OCI-LY3 (cell line): ENCODE measurements at regions not wholly inside any gene's neighbourhood (a gene's known extent, or its start where the extent isn't known, plus 50 kb on each side); places are given as distances from the start of the nearest gene placed in this dataset.
A peak's percentile ranks its signal among the peaks of the same experiment; 100 is the strongest.

Experiments used
- H2AFZ ChIP-seq: fragments of 200-600, 300-600 bp; shearing (Covaris generic); 2 replicates; pipeline ENCODE4 v1.6.0; 2014; ENCODE audit warnings: antibody characterized with exemption, low read depth, low read length
- H3K27ac ChIP-seq: fragments of 200-600, 300-600 bp; sonication (generic); 2 replicates; pipeline ENCODE4 v1.5.1; 2014; ENCODE audit warnings: mild to moderate bottlenecking, low read length, moderate library complexity, mixed read lengths
- H3K27me3 ChIP-seq: fragments of 200-600, 300-600 bp; sonication (generic); 2 replicates; pipeline ENCODE4 v1.6.1; 2014; ENCODE audit warnings: low read depth, low read length, mixed read lengths
- H3K36me3 ChIP-seq: fragments of 200-600, 300-600 bp; sonication (generic); replicated peaks from 2 replicates; pipeline ENCODE3; 2014; ENCODE audit warnings: low read depth, low read length, mixed read lengths
- H3K4me1 ChIP-seq: fragments of 300-600, 200-600 bp; sonication (generic); 2 replicates; pipeline ENCODE4 v1.6.1; 2014; ENCODE audit warnings: low read length, mixed read lengths
- H3K4me2 ChIP-seq: fragments of 200-600, 300-600 bp; sonication (generic); 2 replicates; pipeline ENCODE4 v1.6.1; 2014; ENCODE audit warnings: low read length, mixed read lengths
- H3K4me3 ChIP-seq: fragments of 300-600, 200-600 bp; sonication (generic); 2 replicates; pipeline ENCODE4 v1.5.1; 2014; ENCODE audit warnings: antibody characterized with exemption, mild to moderate bottlenecking, low read length, moderate library complexity
- H3K79me2 ChIP-seq: fragments of 300-600, 200-600 bp; shearing (Covaris generic); 2 replicates; pipeline ENCODE4 v1.6.1; 2014; ENCODE audit warnings: mild to moderate bottlenecking, low read length, mixed read lengths
- H3K9ac ChIP-seq: fragments of 300-600, 200-600 bp; shearing (Covaris generic); 2 replicates; pipeline ENCODE4 v1.6.0; 2014; ENCODE audit warnings: mild to moderate bottlenecking, low read length, moderate library complexity
- H3K9me3 ChIP-seq: fragments of 200-600, 300-600 bp; shearing (Covaris generic); 2 replicates; pipeline ENCODE4 v1.6.1; 2014; ENCODE audit warnings: low read length, mixed read lengths; ENCODE audit not compliant: insufficient read depth
- H4K20me1 ChIP-seq: fragments of 200-600, 300-600 bp; sonication (generic); 2 replicates; pipeline ENCODE4 v1.6.1; 2016; ENCODE audit warnings: low read length, mixed read lengths; ENCODE audit not compliant: insufficient read depth
- EZH2phosphoT487 ChIP-seq: fragments of 200-600 bp; shearing (Covaris generic); IDR thresholded peaks from 2 replicates; pipeline ENCODE4 v1.6.1; 2018; ENCODE audit warnings: antibody characterized with exemption, mixed run types, low read depth
- TF ChIP-seq, protein P1 (sequence below): fragments of 200-600, 300-600 bp; sonication (generic); IDR thresholded peaks from 2 replicates; pipeline ENCODE4 v1.5.1; 2014; ENCODE audit warnings: antibody characterized with exemption, low read length, low read depth

DNA sequence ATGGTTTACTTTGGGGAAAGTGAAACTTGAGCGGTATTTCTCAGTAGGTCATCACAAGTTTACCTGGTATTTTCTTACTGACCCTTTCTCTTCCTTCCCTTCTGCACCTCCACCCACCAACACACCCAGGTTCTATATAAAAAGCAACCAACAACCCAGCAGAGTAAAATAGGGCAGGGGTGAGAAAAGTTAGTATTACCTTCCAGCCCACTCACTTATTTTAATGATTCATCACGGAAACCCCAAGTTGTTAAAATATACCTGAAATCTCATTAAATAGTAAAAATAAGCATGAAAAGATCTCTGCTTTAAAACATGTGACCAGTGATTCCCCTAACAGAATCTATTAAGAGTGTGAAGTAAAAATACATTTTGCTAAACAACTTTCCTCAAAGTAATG is 306.1 kb downstream of the ZEB2 start:
- no peak overlapping the region for H2AFZ ChIP-seq
- TF ChIP-seq EZH2phosphoT487: no peak
- TF ChIP-seq, protein P1, sequence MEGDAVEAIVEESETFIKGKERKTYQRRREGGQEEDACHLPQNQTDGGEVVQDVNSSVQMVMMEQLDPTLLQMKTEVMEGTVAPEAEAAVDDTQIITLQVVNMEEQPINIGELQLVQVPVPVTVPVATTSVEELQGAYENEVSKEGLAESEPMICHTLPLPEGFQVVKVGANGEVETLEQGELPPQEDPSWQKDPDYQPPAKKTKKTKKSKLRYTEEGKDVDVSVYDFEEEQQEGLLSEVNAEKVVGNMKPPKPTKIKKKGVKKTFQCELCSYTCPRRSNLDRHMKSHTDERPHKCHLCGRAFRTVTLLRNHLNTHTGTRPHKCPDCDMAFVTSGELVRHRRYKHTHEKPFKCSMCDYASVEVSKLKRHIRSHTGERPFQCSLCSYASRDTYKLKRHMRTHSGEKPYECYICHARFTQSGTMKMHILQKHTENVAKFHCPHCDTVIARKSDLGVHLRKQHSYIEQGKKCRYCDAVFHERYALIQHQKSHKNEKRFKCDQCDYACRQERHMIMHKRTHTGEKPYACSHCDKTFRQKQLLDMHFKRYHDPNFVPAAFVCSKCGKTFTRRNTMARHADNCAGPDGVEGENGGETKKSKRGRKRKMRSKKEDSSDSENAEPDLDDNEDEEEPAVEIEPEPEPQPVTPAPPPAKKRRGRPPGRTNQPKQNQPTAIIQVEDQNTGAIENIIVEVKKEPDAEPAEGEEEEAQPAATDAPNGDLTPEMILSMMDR: no peak

DNA sequence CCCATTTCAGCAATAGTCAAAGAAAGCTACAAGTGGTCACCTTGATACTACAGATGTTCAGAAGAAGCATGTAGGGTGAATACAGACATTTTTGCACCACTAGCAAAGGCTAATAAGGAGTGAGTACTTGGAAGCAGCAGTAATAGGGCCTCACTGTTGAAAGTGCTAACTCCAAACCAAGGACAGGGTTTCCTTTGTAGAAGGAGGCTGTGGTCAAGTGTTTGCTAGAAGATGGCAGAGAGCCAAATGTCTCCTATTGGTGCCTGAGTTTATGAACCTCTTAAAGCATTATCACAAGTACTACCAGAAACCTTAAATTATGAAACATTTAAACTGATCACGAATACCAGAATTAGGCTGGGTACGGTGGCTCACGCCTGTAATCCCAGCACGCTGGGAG is 308.1 kb downstream of the ZEB2 start:
- H3K4me3 ChIP-seq: no peak overlapping the region
- no peaks in the 10 kb centered on the region for H3K27me3 ChIP-seq
- H3K4me2 ChIP-seq: no peak overlapping the region
- no peaks in the 10 kb centered on the region for H4K20me1 ChIP-seq
- H3K4me1 ChIP-seq: peaks cover 25% of the 10 kb centered on the region
- H3K36me3 ChIP-seq: peaks cover 12% of the 10 kb centered on the region
- H3K9ac ChIP-seq: no peak overlapping the region
- H2AFZ ChIP-seq: no peak overlapping the region
- TF ChIP-seq, protein P1: no peak
- TF ChIP-seq EZH2phosphoT487: no peak
- H3K27ac ChIP-seq: no peak overlapping the region
- H3K79me2 ChIP-seq: no peaks in the 10 kb centered on the region
- no peaks in the 10 kb centered on the region for H3K9me3 ChIP-seq

More for the DNA sequence above, 306.1 kb downstream of the ZEB2 start:
- peak overlapping the region; percentile 38 for H3K4me2 ChIP-seq
- no peak overlapping the region for H3K27ac ChIP-seq
- no peaks in the 10 kb centered on the region for H4K20me1 ChIP-seq
- H3K4me3 ChIP-seq: 0 out of 2 replicates have a peak overlapping the region, but pooled peaks have one; percentile 5
- H3K79me2 ChIP-seq: no peaks in the 10 kb centered on the region
- H3K36me3 ChIP-seq: peaks cover 8% of the 10 kb centered on the region
- no peak overlapping the region for H3K9ac ChIP-seq
- peaks cover 24% of the 10 kb centered on the region for H3K4me1 ChIP-seq
- no peaks in the 10 kb centered on the region for H3K27me3 ChIP-seq
- no peaks in the 10 kb centered on the region for H3K9me3 ChIP-seq

DNA sequence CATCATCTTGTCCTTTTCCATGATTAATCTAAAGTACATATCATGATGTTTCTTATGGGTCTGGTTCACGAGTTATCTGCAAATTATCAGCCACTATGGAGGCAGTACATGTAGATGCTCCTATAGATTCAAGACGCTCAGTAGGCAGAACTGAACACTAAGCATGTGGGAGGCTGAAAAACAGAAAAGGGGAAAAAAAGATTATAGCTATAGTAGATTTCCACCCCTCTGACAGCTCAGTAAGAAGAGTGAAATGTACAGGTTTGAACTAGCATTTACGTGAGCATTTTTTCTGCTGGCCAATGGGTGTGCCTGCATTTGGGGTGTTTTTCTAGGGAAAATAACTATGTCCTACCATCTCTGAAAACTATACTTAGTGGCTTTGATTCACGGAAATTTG is 308.9 kb downstream of the ZEB2 start:
- Histone ChIP-seq H3K36me3 (peaks cover 12% of the 10 kb centered on the region), H3K4me3 (no peak overlapping the region), H3K79me2 (no peaks in the 10 kb centered on the region), H4K20me1 (no peaks in the 10 kb centered on the region), H3K9me3 (no peaks in the 10 kb centered on the region), H3K4me2 (no peak overlapping the region), H3K4me1 (peaks cover 17% of the 10 kb centered on the region), H2AFZ (no peak overlapping the region), H3K27ac (no peak overlapping the region), H3K9ac (no peak overlapping the region), H3K27me3 (no peaks in the 10 kb centered on the region)
- TF ChIP-seq, protein P1: no peak
- TF ChIP-seq EZH2phosphoT487: no peak

DNA sequence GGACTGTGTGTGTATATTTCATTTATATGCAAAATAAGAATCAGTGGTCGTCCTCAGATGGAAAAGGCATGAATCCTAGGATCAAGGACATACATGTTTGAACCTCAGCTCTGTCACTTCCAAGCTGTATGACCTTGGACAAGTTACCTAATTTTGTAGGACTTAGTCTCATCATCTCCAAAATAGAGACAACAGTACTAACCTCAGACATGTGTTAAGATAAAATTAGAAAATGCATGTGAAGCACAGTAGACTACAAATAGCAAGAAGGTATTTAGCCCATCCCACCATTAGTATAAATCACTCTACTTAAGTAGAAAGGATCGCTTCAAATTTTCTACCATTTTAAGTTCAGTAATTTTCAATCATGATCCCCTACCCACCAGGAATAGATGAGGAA is 309.8 kb downstream of the ZEB2 start:
- Histone ChIP-seq H3K27ac (no peak overlapping the region), H3K36me3 (peaks cover 12% of the 10 kb centered on the region), H3K79me2 (no peaks in the 10 kb centered on the region), H2AFZ (no peak overlapping the region), H4K20me1 (no peaks in the 10 kb centered on the region), H3K4me2 (no peak overlapping the region), H3K27me3 (no peaks in the 10 kb centered on the region), H3K4me1 (peaks cover 13% of the 10 kb centered on the region), H3K9me3 (no peaks in the 10 kb centered on the region), H3K4me3 (no peak overlapping the region), H3K9ac (no peak overlapping the region)
- TF ChIP-seq, protein P1: no peak
- TF ChIP-seq EZH2phosphoT487: no peak
